ENCODE measurements at regions not wholly inside any gene's neighbourhood (a gene's known extent, or its start where the extent isn't known, plus 50 kb on each side); places are given as distances from the start of the nearest gene placed in this dataset.
"Not testable (repeated sequence)": the region's sequence is repeated elsewhere in the genome, so short reads cannot be mapped to it uniquely, and the experiment has no call there.

- intact Hi-C loops (cut with DNase I), result no loop called here
- no peaks in the 10 kb centered on the region for H3K4me1 ChIP-seq (ENCODE audit: control insufficient read depth in 1 of 2, insufficient read depth in 2 of 2, low read length in 2 of 2)
- 88 to 94% methylated on average over 5 of the region's 5 CpGs for WGBS, 2 donors
- no peak overlapping the region for H3K4me3 ChIP-seq (ENCODE audit: low read length in 2 of 2)
- no peaks in the 10 kb centered on the region for H3K27me3 ChIP-seq (ENCODE audit: control insufficient read depth in 1 of 2, insufficient read depth in 2 of 2, low read length in 1 of 2)
- H3K36me3 ChIP-seq (ENCODE audit: control insufficient read depth in 1 of 2, insufficient read depth in 2 of 2, low read length in 1 of 2), result no peaks in the 10 kb centered on the region
- DNase-seq (no peak), ATAC-seq (ENCODE audit: low FRiP score) (no peak)
- no peak overlapping the region for H3K27ac ChIP-seq (ENCODE audit: low read depth in 1 of 2, low read length in 2 of 2)
- peaks cover 2% of the 10 kb centered on the region for H3K9me3 ChIP-seq (ENCODE audit: control insufficient read depth, low read length)
Observed at GRCh38 chr10:65284495-65285041, 1641.3 kb upstream of the LRRTM3 start.

GRCh38 chr10:65285726-65286125 is 1640.1 kb upstream of the LRRTM3 start:
- H3K27me3 ChIP-seq (ENCODE audit: control insufficient read depth in 1 of 2, insufficient read depth in 2 of 2, low read length in 1 of 2); ATAC-seq (ENCODE audit: low FRiP score); H3K36me3 ChIP-seq (ENCODE audit: control insufficient read depth in 1 of 2, insufficient read depth in 2 of 2, low read length in 1 of 2); H3K4me3 ChIP-seq (ENCODE audit: low read length in 2 of 2); DNase-seq; H3K4me1 ChIP-seq (ENCODE audit: control insufficient read depth in 1 of 2, insufficient read depth in 2 of 2, low read length in 2 of 2); H3K27ac ChIP-seq (ENCODE audit: low read depth in 1 of 2, low read length in 2 of 2); intact Hi-C loops (cut with DNase I); H3K9me3 ChIP-seq (ENCODE audit: control insufficient read depth, low read length): not testable (repeated sequence)
- WGBS, 2 donors, result 78 to 87% methylated on average over 3 of the region's 3 CpGs

GRCh38 chr10:65291286-65291685 is 1634.5 kb upstream of the LRRTM3 start:
- no peak overlapping the region for H3K4me3 ChIP-seq (ENCODE audit: low read length in 2 of 2)
- no peak for ATAC-seq (ENCODE audit: low FRiP score)
- intact Hi-C loops (cut with DNase I), result no loop called here
- no peaks in the 10 kb centered on the region for H3K4me1 ChIP-seq (ENCODE audit: control insufficient read depth in 1 of 2, insufficient read depth in 2 of 2, low read length in 2 of 2)
- H3K27me3 ChIP-seq (ENCODE audit: control insufficient read depth in 1 of 2, insufficient read depth in 2 of 2, low read length in 1 of 2), result no peaks in the 10 kb centered on the region
- 68 to 89% methylated on average over 1 of the region's 1 CpG for WGBS, 2 donors
- H3K27ac ChIP-seq (ENCODE audit: low read depth in 1 of 2, low read length in 2 of 2), result no peak overlapping the region
- no peaks in the 10 kb centered on the region for H3K36me3 ChIP-seq (ENCODE audit: control insufficient read depth in 1 of 2, insufficient read depth in 2 of 2, low read length in 1 of 2)
- DNase-seq, result no peak
- H3K9me3 ChIP-seq (ENCODE audit: control insufficient read depth, low read length), result peaks cover 1% of the 10 kb centered on the region

GRCh38 chr10:65292551-65292950 is 1633.3 kb upstream of the LRRTM3 start:
- no peaks in the 10 kb centered on the region for H3K27me3 ChIP-seq (ENCODE audit: control insufficient read depth in 1 of 2, insufficient read depth in 2 of 2, low read length in 1 of 2)
- H3K9me3 ChIP-seq (ENCODE audit: control insufficient read depth, low read length), result peaks cover 1% of the 10 kb centered on the region
- no peak overlapping the region for H3K27ac ChIP-seq (ENCODE audit: low read depth in 1 of 2, low read length in 2 of 2)
- H3K36me3 ChIP-seq (ENCODE audit: control insufficient read depth in 1 of 2, insufficient read depth in 2 of 2, low read length in 1 of 2), result no peaks in the 10 kb centered on the region
- H3K4me1 ChIP-seq (ENCODE audit: control insufficient read depth in 1 of 2, insufficient read depth in 2 of 2, low read length in 2 of 2), result no peaks in the 10 kb centered on the region
- no peak for ATAC-seq (ENCODE audit: low FRiP score)
- no peak for DNase-seq
- 95 to 96% methylated on average over 3 of the region's 3 CpGs for WGBS, 2 donors
- intact Hi-C loops (cut with DNase I), result no loop called here
- no peak overlapping the region for H3K4me3 ChIP-seq (ENCODE audit: low read length in 2 of 2)

GRCh38 chr10:65294329-65294728 is 1631.5 kb upstream of the LRRTM3 start:
- intact Hi-C loops (cut with DNase I), result no loop called here
- H3K4me1 ChIP-seq (ENCODE audit: control insufficient read depth in 1 of 2, insufficient read depth in 2 of 2, low read length in 2 of 2), result no peaks in the 10 kb centered on the region
- H3K27me3 ChIP-seq (ENCODE audit: control insufficient read depth in 1 of 2, insufficient read depth in 2 of 2, low read length in 1 of 2), result no peaks in the 10 kb centered on the region
- H3K27ac ChIP-seq (ENCODE audit: low read depth in 1 of 2, low read length in 2 of 2), result no peak overlapping the region
- no peak overlapping the region for H3K4me3 ChIP-seq (ENCODE audit: low read length in 2 of 2)
- WGBS, 2 donors, result 29 to 48% methylated on average over 1 of the region's 1 CpG
- H3K9me3 ChIP-seq (ENCODE audit: control insufficient read depth, low read length), result peaks cover 1% of the 10 kb centered on the region
- H3K36me3 ChIP-seq (ENCODE audit: control insufficient read depth in 1 of 2, insufficient read depth in 2 of 2, low read length in 1 of 2), result no peaks in the 10 kb centered on the region
- ATAC-seq (ENCODE audit: low FRiP score), result no peak
- no peak for DNase-seq

GRCh38 chr10:65301181-65301580 is 1624.7 kb upstream of the LRRTM3 start:
- ATAC-seq (ENCODE audit: low FRiP score) (no peak), DNase-seq (no peak)
- intact Hi-C loops (cut with DNase I), result no loop called here
- 87 to 96% methylated on average over 3 of the region's 3 CpGs for whole genome bisulfite sequencing, 2 donors
- Histone ChIP-seq H3K9me3 (ENCODE audit: control insufficient read depth, low read length) (no peaks in the 10 kb centered on the region), H3K4me1 (ENCODE audit: control insufficient read depth in 1 of 2, insufficient read depth in 2 of 2, low read length in 2 of 2) (no peaks in the 10 kb centered on the region), H3K36me3 (ENCODE audit: control insufficient read depth in 1 of 2, insufficient read depth in 2 of 2, low read length in 1 of 2) (no peaks in the 10 kb centered on the region), H3K4me3 (ENCODE audit: low read length in 2 of 2) (no peak overlapping the region), H3K27me3 (ENCODE audit: control insufficient read depth in 1 of 2, insufficient read depth in 2 of 2, low read length in 1 of 2) (no peaks in the 10 kb centered on the region), H3K27ac (ENCODE audit: low read depth in 1 of 2, low read length in 2 of 2) (no peak overlapping the region)

GRCh38 chr10:65306201-65306600 is 1619.6 kb upstream of the LRRTM3 start:
- Histone ChIP-seq H3K4me3 (ENCODE audit: low read length in 2 of 2) (no peak overlapping the region), H3K27me3 (ENCODE audit: control insufficient read depth in 1 of 2, insufficient read depth in 2 of 2, low read length in 1 of 2) (no peaks in the 10 kb centered on the region), H3K27ac (ENCODE audit: low read depth in 1 of 2, low read length in 2 of 2) (no peak overlapping the region), H3K9me3 (ENCODE audit: control insufficient read depth, low read length) (no peaks in the 10 kb centered on the region), H3K36me3 (ENCODE audit: control insufficient read depth in 1 of 2, insufficient read depth in 2 of 2, low read length in 1 of 2) (no peaks in the 10 kb centered on the region), H3K4me1 (ENCODE audit: control insufficient read depth in 1 of 2, insufficient read depth in 2 of 2, low read length in 2 of 2) (no peaks in the 10 kb centered on the region)
- intact Hi-C loops (cut with DNase I), result no loop called here
- DNase-seq (no peak), ATAC-seq (ENCODE audit: low FRiP score) (no peak)
- WGBS, 2 donors, result 21% methylated on average over 2 of the region's 2 CpGs

GRCh38 chr10:65312876-65313275 is 1613.0 kb upstream of the LRRTM3 start:
- H3K27me3 ChIP-seq (ENCODE audit: control insufficient read depth in 1 of 2, insufficient read depth in 2 of 2, low read length in 1 of 2), result no peaks in the 10 kb centered on the region
- H3K27ac ChIP-seq (ENCODE audit: low read depth in 1 of 2, low read length in 2 of 2), result no peak overlapping the region
- H3K4me3 ChIP-seq (ENCODE audit: low read length in 2 of 2), result no peak overlapping the region
- no peaks in the 10 kb centered on the region for H3K4me1 ChIP-seq (ENCODE audit: control insufficient read depth in 1 of 2, insufficient read depth in 2 of 2, low read length in 2 of 2)
- ATAC-seq (ENCODE audit: low FRiP score) (no peak), DNase-seq (no peak)
- intact Hi-C loops (cut with DNase I), result no loop called here
- H3K36me3 ChIP-seq (ENCODE audit: control insufficient read depth in 1 of 2, insufficient read depth in 2 of 2, low read length in 1 of 2), result no peaks in the 10 kb centered on the region
- no peaks in the 10 kb centered on the region for H3K9me3 ChIP-seq (ENCODE audit: control insufficient read depth, low read length)

- H3K9me3 ChIP-seq (ENCODE audit: control insufficient read depth, low read length), result no peaks in the 10 kb centered on the region
- no peak overlapping the region for H3K27ac ChIP-seq (ENCODE audit: low read depth in 1 of 2, low read length in 2 of 2)
- 89 to 91% methylated on average over 2 of the region's 2 CpGs for WGBS, 2 donors
- no peak overlapping the region for H3K4me3 ChIP-seq (ENCODE audit: low read length in 2 of 2)
- intact Hi-C loops (cut with DNase I), result no loop called here
- H3K36me3 ChIP-seq (ENCODE audit: control insufficient read depth in 1 of 2, insufficient read depth in 2 of 2, low read length in 1 of 2), result no peaks in the 10 kb centered on the region
- ATAC-seq (ENCODE audit: low FRiP score) (no peak), DNase-seq (no peak)
- H3K4me1 ChIP-seq (ENCODE audit: control insufficient read depth in 1 of 2, insufficient read depth in 2 of 2, low read length in 2 of 2), result no peaks in the 10 kb centered on the region
- H3K27me3 ChIP-seq (ENCODE audit: control insufficient read depth in 1 of 2, insufficient read depth in 2 of 2, low read length in 1 of 2), result no peaks in the 10 kb centered on the region
Observed at GRCh38 chr10:65313406-65313805, 1612.4 kb upstream of the LRRTM3 start.

Measured in aorta (tissue), 5 donors.